Pancreas (tissue), 10 donors: ENCODE measurements at regions not wholly inside any gene's neighbourhood (a gene's known extent, or its start where the extent isn't known, plus 50 kb on each side); places are given as distances from the start of the nearest gene placed in this dataset.

Experiments used
- ATAC-seq, 4 donors: fragments of 200-7000 bp; cut with Tn5 transposase; one replicate each; pipeline versions ENCODE4 v1.8.0 to v1.9.1; 2020; ENCODE audit warnings: mild to moderate bottlenecking in 4 of 4, moderate library complexity in 4 of 4
- DNase-seq, 6 donors: peaks; one replicate each; pipeline ENCODE4 v3.0.0-alpha.2; 2020
- FAIRE-seq: peaks from 2 replicates; lab custom pipeline; 2012; peaks lifted over from hg19 to GRCh38; lab: Jason Lieb, UNC
- H3K27ac ChIP-seq, 4 donors: fragments of 200-600 bp; sonication (generic); 1 replicate in 3 of 4; 2 replicates in 1 of 4; pipeline versions ENCODE4 v1.5.0 to v1.8.0; 2020
- H3K27me3 ChIP-seq, 4 donors: fragments of 200-600 bp; one replicate each; pipeline ENCODE4 v1.8.0; 2021
- H3K36me3 ChIP-seq, 3 donors: fragments of 200-600 bp; sonication (generic) in 1 of 3; one replicate each; pipeline versions ENCODE4 v1.5.0 to v1.8.0; 2020 to 2021
- H3K4me1 ChIP-seq, 3 donors: fragments of 200-600 bp; one replicate each; pipeline ENCODE4 v1.8.0; 2021
- H3K4me3 ChIP-seq, 4 donors: fragments of 200-600 bp; sonication (generic) in 2 of 4; one replicate each; pipeline versions ENCODE4 v1.5.0 to v1.8.0; 2020 to 2021
- H3K9me3 ChIP-seq, 4 donors: fragments of 200-600 bp; one replicate each; pipeline ENCODE4 v1.8.0; 2021
- CTCF ChIP-seq, 4 donors: fragments of 200-600 bp; sonication (generic) in 3 of 4; IDR thresholded peaks; one replicate each; pipeline versions ENCODE4 v1.5.0 to v1.8.0; 2021; ENCODE audit warnings: antibody characterized with exemption in 4 of 4
- WGBS, 2 donors: extraction: QIAGEN DNeasy Blood & Tissue Kit; methylation state at CpG; one replicate each; pipeline ENCODE4 v1.1.7; 2013; 5-methylcytosine and 5-hydroxymethylcytosine counted together
- intact Hi-C, 3 donors: fragments of 100-400 bp; cut with DNase I; formaldehyde crosslinking; loops; one replicate each; pipeline versions ENCODE4 v1.11.1 to v1.14.2; 2022
- donor health status: healthy with polysubstance abuse.
- donor health status: DM: no; HTN: no; CAD: no; lungs with moderate emphysema.
- donor health status: DM: no; HTN: no; CAD: no.
- donor health status: control.
- donor health status: control.
- donor health status: Bipolar disorder and iron deficiency.
- donor health status: DM: yes; HTN: yes; CAD: no.
- donor health status: DM: no; HTN: no; CAD: no.
- donor health status: DM: no; HTN: no; CAD: no.
- donor health status: DM: yes; HTN: yes; CAD: no.

- no peak overlapping the region for H3K4me3 ChIP-seq
- no peaks in the 10 kb centered on the region for H3K4me1 ChIP-seq
- DNase-seq: no peak
- H3K36me3 ChIP-seq: no peaks in the 10 kb centered on the region
- no peak overlapping the region for H3K27ac ChIP-seq
- H3K27me3 ChIP-seq: no peaks in the 10 kb centered on the region
- intact Hi-C loops: no loop called here
- 74% methylated on average over 5 of the region's 5 CpGs for WGBS, 2 donors
- no peak for ATAC-seq
- FAIRE-seq: no peak
- H3K9me3 ChIP-seq: no peaks in the 10 kb centered on the region
- TF ChIP-seq CTCF (IDR thresholded peaks at IDR 0.05): no peak
Measured at GRCh38 chr2:173434762-173435569, 80.3 kb downstream of the CDCA7 start.

GRCh38 chr2:173435574-173435973 is 80.9 kb downstream of the CDCA7 start:
- TF ChIP-seq CTCF (IDR thresholded peaks at IDR 0.05): no peak
- Histone ChIP-seq H3K27me3 (no peaks in the 10 kb centered on the region), H3K4me3 (no peak overlapping the region), H3K9me3 (no peaks in the 10 kb centered on the region), H3K4me1 (no peaks in the 10 kb centered on the region), H3K27ac (no peak overlapping the region), H3K36me3 (no peaks in the 10 kb centered on the region)
- WGBS, 2 donors: 71 to 84% methylated on average over 2 of the region's 2 CpGs
- no peak for DNase-seq
- FAIRE-seq: no peak
- intact Hi-C loops: no loop called here
- ATAC-seq: no peak

DNA sequence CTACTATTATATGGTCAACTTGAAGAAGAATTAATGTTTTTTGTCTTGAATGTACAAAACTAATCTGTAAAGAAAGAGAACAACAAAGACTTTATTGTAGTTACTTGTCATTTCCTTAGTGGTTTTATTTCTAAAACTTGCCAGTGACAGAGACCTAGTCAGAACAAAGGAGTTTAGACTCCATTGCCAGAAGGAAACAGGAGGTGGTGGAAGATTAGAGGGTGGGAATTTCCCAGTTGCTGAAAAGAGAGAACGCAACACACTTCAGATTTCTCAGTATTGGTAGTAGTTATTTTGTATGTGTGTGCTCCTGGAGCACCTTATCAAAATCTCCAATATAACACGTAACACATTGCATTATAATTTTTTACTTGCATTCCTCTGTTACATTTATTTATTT is 81.4 kb downstream of the CDCA7 start:
- Histone ChIP-seq H3K27me3 (no peaks in the 10 kb centered on the region), H3K27ac (no peak overlapping the region), H3K4me3 (no peak overlapping the region), H3K9me3 (no peaks in the 10 kb centered on the region), H3K4me1 (no peaks in the 10 kb centered on the region), H3K36me3 (no peaks in the 10 kb centered on the region)
- 74 to 79% methylated on average over 2 of the region's 2 CpGs for WGBS, 2 donors
- intact Hi-C loops: no loop called here
- DNase-seq (no peak), FAIRE-seq (no peak), ATAC-seq (no peak)
- TF ChIP-seq CTCF (IDR thresholded peaks at IDR 0.05): no peak

GRCh38 chr2:173441222-173441621 is 86.5 kb downstream of the CDCA7 start:
- TF ChIP-seq CTCF (IDR thresholded peaks at IDR 0.05): no peak
- Histone ChIP-seq H3K4me3 (no peak overlapping the region), H3K27me3 (no peaks in the 10 kb centered on the region), H3K36me3 (no peaks in the 10 kb centered on the region), H3K27ac (no peak overlapping the region), H3K9me3 (no peaks in the 10 kb centered on the region), H3K4me1 (no peaks in the 10 kb centered on the region)
- intact Hi-C loops: no loop called here
- FAIRE-seq: no peak
- no peak for ATAC-seq
- DNase-seq: no peak

- no peaks in the 10 kb centered on the region for H3K9me3 ChIP-seq
- intact Hi-C loops: no loop called here
- H3K4me1 ChIP-seq: no peaks in the 10 kb centered on the region
- no peaks in the 10 kb centered on the region for H3K36me3 ChIP-seq
- no peaks in the 10 kb centered on the region for H3K27me3 ChIP-seq
- no peak overlapping the region for H3K27ac ChIP-seq
- no peak for DNase-seq
- no peak for FAIRE-seq
- no peak for TF ChIP-seq CTCF (IDR thresholded peaks at IDR 0.05)
- no peak overlapping the region for H3K4me3 ChIP-seq
- WGBS, 2 donors: 90 to 96% methylated on average over 2 of the region's 2 CpGs
- no peak for ATAC-seq
Measured at GRCh38 chr2:173442542-173442941, 87.9 kb downstream of the CDCA7 start.
